Dermis microvascular lymphatic vessel endothelial cell (primary cell): ENCODE measurements at regions not wholly inside any gene's neighbourhood (a gene's known extent, or its start where the extent isn't known, plus 50 kb on each side); places are given as distances from the start of the nearest gene placed in this dataset.

Experiments
- DNase-seq, 2 donors: peaks; one replicate each; pipeline versions ENCODE4 v3.0.0 to v3.0.0-alpha.2; 2010; ENCODE audit warnings: low read depth in 2 of 2

GRCh38 chr6:165986914-165987482 lies 180.7 kb downstream of the TBXT start:
- DNase-seq = no peak

DNA sequence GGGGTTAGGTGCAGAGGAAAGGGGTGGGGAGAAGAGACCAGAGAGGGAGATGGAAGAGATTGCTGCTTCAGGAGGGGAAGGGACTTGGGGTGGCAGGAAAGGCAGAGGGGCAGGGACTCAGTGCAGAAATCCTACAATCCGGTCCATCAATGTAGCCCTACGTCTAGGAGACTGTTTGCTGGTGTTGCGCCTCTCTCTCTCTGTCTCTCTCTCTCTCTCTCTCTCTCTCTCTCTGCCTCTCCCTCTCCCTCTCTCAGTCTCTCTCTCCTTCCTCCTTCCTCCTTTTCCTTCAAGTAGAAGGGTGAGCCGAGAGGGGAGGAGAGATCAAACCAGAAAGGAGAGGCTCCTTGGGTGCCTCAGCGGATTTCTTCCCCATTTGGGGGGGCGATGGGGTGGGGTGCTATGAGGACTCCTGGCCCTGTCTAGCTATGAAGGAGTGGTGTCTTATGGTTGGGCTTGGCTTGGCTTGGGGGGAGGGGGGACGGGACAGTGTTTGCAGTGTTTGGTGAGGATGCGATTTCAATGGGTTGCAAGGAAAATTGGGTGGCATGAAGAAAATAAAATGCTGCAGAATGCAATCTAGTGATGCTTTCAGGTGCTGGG lies 181.2 kb downstream of the TBXT start:
- DNase-seq = no peak

GRCh38 chr6:165985806-165986299 lies 181.8 kb downstream of the TBXT start:
- DNase-seq = no peak

GRCh38 chr6:165985281-165985805 lies 182.3 kb downstream of the TBXT start:
- DNase-seq = no peak

DNA sequence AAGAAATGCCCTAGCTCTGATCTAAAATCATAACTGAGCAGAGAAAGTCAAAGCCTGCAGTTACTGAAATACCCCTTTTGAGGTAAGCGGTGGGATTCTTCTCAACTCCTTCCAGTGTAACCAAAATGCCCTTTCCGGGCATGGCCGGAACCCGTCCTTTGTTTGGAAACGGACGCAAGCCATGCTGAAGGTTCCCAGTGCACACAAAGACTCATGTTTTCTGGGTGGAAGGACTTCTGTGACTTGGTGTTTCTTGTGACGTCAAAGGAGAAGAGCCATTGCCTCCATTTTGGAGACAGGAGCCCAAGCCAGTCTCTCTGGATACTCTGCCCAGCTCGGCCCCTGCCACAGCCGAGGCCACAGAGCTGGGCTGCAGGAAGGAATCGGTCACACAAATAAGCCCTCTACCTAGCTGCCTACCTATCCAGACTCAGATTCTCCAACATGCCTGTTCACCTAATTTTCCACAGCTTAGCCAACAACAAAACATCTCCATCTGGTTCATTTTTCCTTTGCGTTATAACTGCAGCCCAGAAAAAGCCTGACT lies 182.8 kb downstream of the TBXT start:
- DNase-seq = no peak

GRCh38 chr6:165983112-165984072 lies 184.3 kb downstream of the TBXT start:
- DNase-seq = no peak

- no peak for DNase-seq
Observed at GRCh38 chr6:165978476-165978875, 189.2 kb downstream of the TBXT start.

DNA sequence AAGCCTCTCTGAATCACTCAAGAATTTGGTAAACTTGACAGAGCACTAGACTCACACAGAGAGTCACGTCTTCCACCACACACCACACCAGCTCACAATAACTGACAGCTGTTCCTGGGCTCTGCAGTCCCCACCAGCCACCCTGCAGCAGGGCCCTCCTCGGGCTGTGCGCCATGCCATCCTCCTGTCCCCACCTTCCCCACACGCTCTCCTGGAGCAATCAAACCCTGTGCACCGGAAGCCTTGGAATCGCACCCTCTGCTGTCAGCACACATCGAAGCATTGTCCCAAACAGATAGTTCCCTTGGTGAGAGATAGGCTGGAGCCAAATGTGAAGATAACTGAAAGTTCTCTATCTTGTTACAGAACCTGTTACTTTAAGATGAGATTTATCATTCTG lies 191.0 kb downstream of the TBXT start:
- DNase-seq = no peak

GRCh38 chr6:165974817-165975216 lies 192.8 kb downstream of the TBXT start:
- no peak for DNase-seq

- no peak for DNase-seq
Observed at GRCh38 chr6:165973473-165973872, 194.2 kb downstream of the TBXT start.

GRCh38 chr6:165972139-165972802 lies 195.4 kb downstream of the TBXT start:
- no peak for DNase-seq

- DNase-seq = no peak
Observed at GRCh38 chr6:165971202-165971601, 196.4 kb downstream of the TBXT start.

DNA sequence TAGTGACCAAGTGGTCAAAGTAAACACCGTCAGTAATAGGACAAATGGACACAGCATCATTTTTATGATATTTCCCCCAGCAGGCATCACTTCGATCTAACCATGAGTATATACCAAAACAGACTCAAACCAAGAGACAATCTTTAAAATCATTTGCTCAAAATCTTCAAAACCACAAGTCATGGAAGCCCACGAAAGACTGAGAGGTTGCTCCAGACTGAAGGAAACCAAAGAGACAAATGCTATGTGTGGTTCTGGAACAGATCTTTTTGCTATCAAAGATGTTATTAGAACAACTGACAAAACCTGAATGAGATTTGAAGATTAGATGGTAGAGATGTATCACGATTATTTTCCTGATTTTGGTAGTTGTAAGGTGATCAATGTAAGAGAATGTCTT lies 197.7 kb downstream of the TBXT start:
- no peak for DNase-seq

DNA sequence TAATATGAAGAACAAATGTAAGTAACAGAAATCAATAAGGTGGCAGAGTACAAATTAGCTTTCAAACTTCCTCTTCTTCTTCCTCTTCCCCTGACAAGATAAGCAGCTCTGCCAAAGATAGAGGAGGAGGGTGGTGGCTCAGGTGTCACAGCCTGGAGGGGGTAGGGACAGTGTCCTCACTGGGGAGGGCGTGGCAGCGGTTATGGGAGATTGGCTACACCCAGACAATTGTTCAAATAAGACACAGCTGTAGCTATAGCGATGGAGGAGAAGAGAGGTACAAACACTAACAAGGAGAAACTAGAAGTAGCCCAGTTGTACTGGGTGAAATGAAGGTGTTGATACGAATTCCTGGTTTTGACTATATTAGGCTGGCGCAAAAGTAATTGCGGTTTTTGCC lies 198.5 kb downstream of the TBXT start:
- DNase-seq = no peak

GRCh38 chr6:165968408-165968807 lies 199.2 kb downstream of the TBXT start:
- DNase-seq = no peak

GRCh38 chr6:165967810-165968407 lies 199.7 kb downstream of the TBXT start:
- no peak for DNase-seq

DNA sequence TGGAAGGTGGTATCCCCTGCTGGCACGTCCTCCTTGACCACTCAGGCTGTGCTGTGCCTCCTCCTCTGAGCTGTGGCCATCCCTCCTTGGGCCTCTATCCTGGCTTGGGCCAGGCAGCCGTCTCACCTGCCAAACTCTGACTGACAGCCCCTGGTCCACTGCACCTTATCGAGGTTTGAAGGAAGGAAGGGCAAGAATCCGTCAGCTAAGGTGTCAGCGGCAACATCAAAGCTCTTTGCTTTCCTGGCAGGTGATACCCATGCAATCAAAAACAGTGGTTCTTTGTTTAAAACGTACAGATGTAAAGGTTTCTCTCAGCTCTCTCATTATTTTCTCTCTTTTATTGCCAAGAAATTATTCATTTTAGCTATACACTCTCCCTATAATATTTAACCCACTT lies 203.9 kb downstream of the TBXT start:
- DNase-seq = no peak

DNA sequence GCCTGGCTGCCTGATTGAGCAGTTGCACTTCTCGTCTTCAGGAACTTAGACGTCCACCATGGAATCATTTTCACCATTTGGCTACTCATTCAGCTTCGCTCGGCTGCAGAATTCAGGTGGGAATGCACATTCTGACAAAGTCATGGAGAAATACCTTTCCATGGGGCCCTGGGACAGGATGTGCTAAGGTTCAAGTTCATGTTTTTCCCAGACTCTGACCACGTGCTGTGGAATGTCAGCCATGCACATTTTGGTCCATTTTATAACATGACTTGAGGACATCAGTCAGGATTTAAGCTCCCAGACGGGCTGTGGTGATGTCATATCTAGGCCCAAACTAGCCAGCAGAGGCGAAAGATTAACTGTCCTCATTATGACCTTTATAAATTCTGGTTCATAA lies 205.3 kb downstream of the TBXT start:
- DNase-seq = no peak

DNA sequence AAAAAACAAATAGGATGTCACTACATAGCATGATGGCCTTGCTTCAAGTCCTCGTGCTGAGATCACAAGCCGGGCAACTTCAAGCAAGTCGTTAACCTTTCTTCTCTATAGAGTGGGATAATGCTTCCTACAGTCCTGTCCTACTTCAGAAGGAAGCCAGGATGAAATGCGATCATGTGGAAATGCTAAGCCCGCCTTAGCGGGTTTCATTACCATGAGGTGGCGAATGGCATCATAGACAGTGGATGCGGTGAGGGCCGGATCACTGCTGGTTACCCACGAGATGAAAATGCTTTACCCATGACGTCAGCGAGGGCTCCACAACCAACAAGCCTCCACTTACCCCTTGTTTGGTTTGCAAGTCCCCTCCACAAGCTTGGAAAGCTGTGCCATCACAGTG lies 206.4 kb downstream of the TBXT start:
- DNase-seq = no peak

DNA sequence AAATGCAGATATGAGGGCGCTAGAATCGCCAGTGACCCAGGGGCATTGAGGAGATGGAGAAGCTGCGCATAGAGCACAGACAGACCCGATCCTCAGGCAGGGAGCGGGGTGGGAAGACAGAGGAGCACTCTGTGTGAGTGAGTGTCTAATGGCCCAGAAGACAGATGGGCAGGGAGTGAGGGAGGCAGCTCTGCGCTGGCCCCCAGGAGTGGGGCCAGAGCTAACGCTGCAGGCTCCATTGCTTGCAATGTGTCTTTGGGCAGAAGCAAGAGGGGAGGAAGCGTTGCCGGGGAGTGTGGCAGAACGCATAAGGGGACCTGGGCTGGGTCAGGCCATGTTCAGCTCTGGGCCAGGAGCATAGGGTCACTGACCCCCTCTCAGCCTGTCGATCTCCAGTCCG lies 207.0 kb downstream of the TBXT start:
- no peak for DNase-seq

GRCh38 chr6:165959627-165960026 lies 208.0 kb downstream of the TBXT start:
- no peak for DNase-seq
